Heart left ventricle (tissue), 16 donors: ENCODE measurements at regions not wholly inside any gene's neighbourhood (a gene's known extent, or its start where the extent isn't known, plus 50 kb on each side); places are given as distances from the start of the nearest gene placed in this dataset.
A peak's percentile ranks its signal among the peaks of the same experiment; 100 is the strongest.

ENCODE experiments used
- ATAC-seq, 4 donors: fragments of 200-7000 bp; cut with Tn5 transposase; one replicate each; pipeline ENCODE4 v1.9.1; 2020 to 2022; ENCODE audit warnings: moderate library complexity in 4 of 4, mild to moderate bottlenecking in 3 of 4, moderate number of reproducible peaks in 1 of 4
- DNase-seq, 5 donors: peaks; one replicate each; pipeline ENCODE4 v3.0.0-alpha.2; 2020
- H3K27ac ChIP-seq, 12 donors: fragments of 200-600 bp; sonication (generic) in 4 of 12; one replicate each; pipeline versions ENCODE4 v1.5.0 to v1.8.0; 2016 to 2022; ENCODE audit warnings: mild to moderate bottlenecking in 2 of 12
- H3K27me3 ChIP-seq, 9 donors: fragments of 200-600 bp; sonication (generic) in 2 of 9; one replicate each; pipeline versions ENCODE4 v1.5.1 to v1.8.0; 2016 to 2022; ENCODE audit warnings: mild to moderate bottlenecking in 3 of 9
- H3K36me3 ChIP-seq, 9 donors: fragments of 200-600 bp; sonication (generic) in 2 of 9; one replicate each; pipeline versions ENCODE4 v1.5.0 to v1.8.0; 2018 to 2022; ENCODE audit warnings: mild to moderate bottlenecking in 2 of 9
- H3K4me1 ChIP-seq, 12 donors: fragments of 200-600 bp; sonication (generic) in 4 of 12; one replicate each; pipeline versions ENCODE4 v1.5.0 to v1.8.0; 2016 to 2022; ENCODE audit warnings: mild to moderate bottlenecking in 3 of 12
- H3K4me3 ChIP-seq, 12 donors: fragments of 200-600 bp; sonication (generic) in 4 of 12; one replicate each; pipeline versions ENCODE4 v1.5.0 to v1.8.0; 2017 to 2022; ENCODE audit warnings: mild to moderate bottlenecking in 9 of 12, moderate library complexity in 4 of 12
- H3K9me3 ChIP-seq, 12 donors: fragments of 200-600 bp; sonication (generic) in 4 of 12; one replicate each; pipeline versions ENCODE4 v1.5.0 to v1.8.0; 2016 to 2022; ENCODE audit warnings: mild to moderate bottlenecking in 1 of 12
- CTCF ChIP-seq, 12 donors: fragments of 200-600 bp; sonication (generic) in 4 of 12; IDR thresholded peaks; one replicate each; pipeline versions ENCODE4 v1.5.0 to v1.8.0; 2018 to 2022; ENCODE audit warnings: antibody characterized with exemption in 12 of 12, mild to moderate bottlenecking in 5 of 12
- POLR2A ChIP-seq, 2 donors: fragments of 450-650 bp; IDR thresholded peaks; one replicate each; pipeline ENCODE4 v1.6.1; 2017; ENCODE audit warnings: antibody characterized with exemption in 2 of 2, mild to moderate bottlenecking in 2 of 2, moderate library complexity in 2 of 2
- WGBS, 4 donors: extraction: QIAGEN DNeasy Blood & Tissue Kit in 2 of 4; methylation state at CpG; one replicate each; pipeline versions ENCODE4 v1.1.5 to v1.1.7; 2013 to 2018; 5-methylcytosine and 5-hydroxymethylcytosine counted together
- intact Hi-C, 10 donors: fragments of 100-400 bp; cut with DNase I; formaldehyde crosslinking; loops; one replicate each; pipeline versions ENCODE4 v1.11.1 to v1.14.2; 2022
- donor health status: ischemic (EF 13 %, LVEDD 7.1; RV severe dilation, severe dysfunction).
- donor health status: healthy with polysubstance abuse.
- donor health status: DM: no; HTN: yes; CAD: no.
- donor health status: DM: no; HTN: no; CAD: no.
- donor health status: ischemic (EF 25% LVEDD 6.9; RV normal size, moderate dysfunction).
- donor health status: ischemic (EF 25% LVEDD 5.7; RV mildly dilated, moderate dysfunction).
- donor health status: healthy.
- donor health status: DM: yes; HTN: yes; CAD: no.
- donor health status: ischemic (EF 35%, LVEDD 5.7; RV mildly dilated, moderate dysfunction).
- donor health status: nonischemic (EF 11% LVEDD 7.7; RV severe dilation, severe dysfunction).
- donor health status: DM: yes; HTN: yes; CAD: no.
- donor health status: PGD.
- donor health status: ischemic (EF 29% LVEDD 5.4; RV normal size, mild dysfunction).
- donor health status: nonischemic (EF 23%, LVEDD 6.1; RV moderate dilation, normal function).

- DNase-seq (peak in 1 of 5 donors; percentile 55), ATAC-seq (no peak)
- TF ChIP-seq POLR2A (IDR thresholded peaks at IDR 0.05) = no peak
- TF ChIP-seq CTCF (IDR thresholded peaks at IDR 0.05) = no peak
- 75 to 86% (median 76%) methylated on average over 9 to 11 of the region's 11 CpGs for WGBS, 4 donors
- Histone ChIP-seq H3K4me3 (no peak overlapping the region), H3K9me3 (no peaks in the 10 kb centered on the region), H3K27ac (no peak overlapping the region), H3K36me3 (no peaks in the 10 kb centered on the region), H3K4me1 (peaks cover 0 to 30% (median 10%) of the 10 kb centered on the region in 12 donors), H3K27me3 (no peaks in the 10 kb centered on the region)
- intact Hi-C loops = loop anchor here in 8 of 10 donors (5.0 to 10.0 kb wide), 7 partner anchors 176 to 603 kb away; partner anchors contain the start of gene SLC7A1 (in 1 of the 8)
These were observed 196.9 kb downstream of the KATNAL1 start for GRCh38 chr13:30110301-30111070.

GRCh38 chr13:30109471-30110135 is 197.7 kb downstream of the KATNAL1 start:
- H3K36me3 ChIP-seq = no peaks in the 10 kb centered on the region

GRCh38 chr13:30108913-30109237 is 198.5 kb downstream of the KATNAL1 start:
- peaks cover 0 to 24% (median 3%) of the 10 kb centered on the region in 12 donors for H3K4me1 ChIP-seq
- TF ChIP-seq POLR2A (IDR thresholded peaks at IDR 0.05) = no peak
- no peak for TF ChIP-seq CTCF (IDR thresholded peaks at IDR 0.05)
- ATAC-seq (no peak), DNase-seq (no peak)
- H3K27ac ChIP-seq = no peak overlapping the region
- 78 to 91% (median 82%) methylated on average over 8 of the region's 8 CpGs for WGBS, 4 donors
- intact Hi-C loops = no loop called here
- H3K27me3 ChIP-seq = no peaks in the 10 kb centered on the region
- H3K9me3 ChIP-seq = no peaks in the 10 kb centered on the region
- H3K36me3 ChIP-seq = no peaks in the 10 kb centered on the region
- no peak overlapping the region for H3K4me3 ChIP-seq

More at GRCh38 chr13:30109471-30110135, 197.7 kb downstream of the KATNAL1 start:
- no peak for DNase-seq
- H3K27ac ChIP-seq = no peak overlapping the region
- TF ChIP-seq CTCF (IDR thresholded peaks at IDR 0.05) (no peak), POLR2A (IDR thresholded peaks at IDR 0.05) (no peak)
- no peaks in the 10 kb centered on the region for H3K9me3 ChIP-seq
- H3K27me3 ChIP-seq = no peaks in the 10 kb centered on the region
- ATAC-seq = no peak
- H3K4me3 ChIP-seq = no peak overlapping the region
- intact Hi-C loops = loop anchor here in 8 of 10 donors (5.0 to 10.0 kb wide), 7 partner anchors 175 to 602 kb away; partner anchors contain the start of gene SLC7A1 (in 1 of the 8)
- WGBS, 4 donors = 87 to 90% (median 88%) methylated on average over 8 of the region's 8 CpGs
- H3K4me1 ChIP-seq = peaks cover 0 to 24% (median 7%) of the 10 kb centered on the region in 12 donors

- WGBS, 4 donors = 74 to 82% (median 82%) methylated on average over 13 of the region's 13 CpGs
These were observed 199.0 kb downstream of the KATNAL1 start for GRCh38 chr13:30108216-30108912.

More at GRCh38 chr13:30108216-30108912, 199.0 kb downstream of the KATNAL1 start:
- no peaks in the 10 kb centered on the region for H3K27me3 ChIP-seq
- no peaks in the 10 kb centered on the region for H3K36me3 ChIP-seq
- no peak overlapping the region for H3K4me3 ChIP-seq
- DNase-seq (no peak), ATAC-seq (no peak)
- intact Hi-C loops = no loop called here
- H3K9me3 ChIP-seq = no peaks in the 10 kb centered on the region
- H3K27ac ChIP-seq = peak overlapping the region in 1 of 12 donors; percentile 27
- TF ChIP-seq POLR2A (IDR thresholded peaks at IDR 0.05) (no peak), CTCF (IDR thresholded peaks at IDR 0.05) (no peak)
- peaks cover 0 to 22% (median 3%) of the 10 kb centered on the region in 12 donors for H3K4me1 ChIP-seq
